ENCODE measurements at regions not wholly inside any gene's neighbourhood (a gene's known extent, or its start where the extent isn't known, plus 50 kb on each side); places are given as distances from the start of the nearest gene placed in this dataset.

DNA sequence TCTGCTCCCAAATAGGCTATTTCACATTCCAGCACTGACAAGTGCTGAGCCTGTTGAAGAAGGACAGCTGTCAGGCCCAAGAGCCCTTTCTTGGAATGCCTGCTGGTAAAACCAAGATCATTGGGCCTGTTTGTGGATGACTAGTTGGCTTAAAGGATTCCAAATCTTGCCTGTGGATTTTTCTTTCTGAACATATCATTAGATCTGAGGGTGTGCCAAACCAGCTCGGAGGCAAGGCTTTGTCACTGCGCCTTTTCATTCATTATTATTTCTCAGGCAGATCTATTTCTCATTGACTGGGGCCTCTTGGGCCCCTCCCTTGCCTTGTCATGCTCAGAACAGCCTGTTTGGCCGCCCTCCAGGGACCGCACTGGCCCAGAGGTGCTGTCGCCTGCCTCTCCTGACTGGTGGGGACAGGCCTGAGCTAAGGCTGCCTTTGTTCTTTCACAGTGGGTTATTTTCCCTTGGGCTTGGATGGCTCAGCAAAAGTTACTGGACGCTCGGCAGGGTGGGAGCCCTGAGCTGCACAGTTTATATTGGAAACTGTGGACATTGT, 222.7 kb upstream of the SESN3 start:
- no peak for TF ChIP-seq FOXP2 (optimal IDR thresholded peaks at IDR 0.05; ENCODE audit: borderline replicate concordance, extremely low read depth, extremely low read length, insufficient read depth)
- no peak for TF ChIP-seq TAF1 (IDR thresholded peaks at IDR 0.05; ENCODE audit: borderline replicate concordance, insufficient read depth, low read length)

DNA sequence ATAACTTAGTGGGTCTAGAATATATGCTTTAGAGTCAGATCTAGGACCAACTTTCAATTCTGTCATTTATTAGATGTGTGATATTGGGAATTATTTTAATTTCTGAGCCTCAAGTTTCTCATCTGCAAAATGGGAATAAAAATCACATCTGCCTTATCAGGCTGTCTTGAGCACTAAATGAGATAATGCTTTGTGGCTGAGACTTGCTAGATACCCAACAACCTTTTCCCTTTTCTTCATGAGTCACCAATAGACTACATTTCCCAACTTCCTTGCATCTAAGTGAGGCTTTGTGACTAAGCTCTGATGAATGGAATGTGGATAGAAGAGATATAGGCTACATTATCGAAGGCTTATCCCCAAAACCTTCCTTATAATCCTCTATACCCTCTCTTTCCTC, 220.7 kb upstream of the SESN3 start:
- TF ChIP-seq POLR2AphosphoS5 (IDR thresholded peaks at IDR 0.05; ENCODE audit: low read depth, low read length) (no peak), FOXP2 (optimal IDR thresholded peaks at IDR 0.05; ENCODE audit: borderline replicate concordance, extremely low read depth, extremely low read length, insufficient read depth) (no peak), TAF1 (IDR thresholded peaks at IDR 0.05; ENCODE audit: borderline replicate concordance, insufficient read depth, low read length) (no peak), SIN3A (IDR thresholded peaks at IDR 0.05; ENCODE audit: borderline replicate concordance, insufficient read depth, low read length) (no peak)
- TF ChIP-seq, protein P1, sequence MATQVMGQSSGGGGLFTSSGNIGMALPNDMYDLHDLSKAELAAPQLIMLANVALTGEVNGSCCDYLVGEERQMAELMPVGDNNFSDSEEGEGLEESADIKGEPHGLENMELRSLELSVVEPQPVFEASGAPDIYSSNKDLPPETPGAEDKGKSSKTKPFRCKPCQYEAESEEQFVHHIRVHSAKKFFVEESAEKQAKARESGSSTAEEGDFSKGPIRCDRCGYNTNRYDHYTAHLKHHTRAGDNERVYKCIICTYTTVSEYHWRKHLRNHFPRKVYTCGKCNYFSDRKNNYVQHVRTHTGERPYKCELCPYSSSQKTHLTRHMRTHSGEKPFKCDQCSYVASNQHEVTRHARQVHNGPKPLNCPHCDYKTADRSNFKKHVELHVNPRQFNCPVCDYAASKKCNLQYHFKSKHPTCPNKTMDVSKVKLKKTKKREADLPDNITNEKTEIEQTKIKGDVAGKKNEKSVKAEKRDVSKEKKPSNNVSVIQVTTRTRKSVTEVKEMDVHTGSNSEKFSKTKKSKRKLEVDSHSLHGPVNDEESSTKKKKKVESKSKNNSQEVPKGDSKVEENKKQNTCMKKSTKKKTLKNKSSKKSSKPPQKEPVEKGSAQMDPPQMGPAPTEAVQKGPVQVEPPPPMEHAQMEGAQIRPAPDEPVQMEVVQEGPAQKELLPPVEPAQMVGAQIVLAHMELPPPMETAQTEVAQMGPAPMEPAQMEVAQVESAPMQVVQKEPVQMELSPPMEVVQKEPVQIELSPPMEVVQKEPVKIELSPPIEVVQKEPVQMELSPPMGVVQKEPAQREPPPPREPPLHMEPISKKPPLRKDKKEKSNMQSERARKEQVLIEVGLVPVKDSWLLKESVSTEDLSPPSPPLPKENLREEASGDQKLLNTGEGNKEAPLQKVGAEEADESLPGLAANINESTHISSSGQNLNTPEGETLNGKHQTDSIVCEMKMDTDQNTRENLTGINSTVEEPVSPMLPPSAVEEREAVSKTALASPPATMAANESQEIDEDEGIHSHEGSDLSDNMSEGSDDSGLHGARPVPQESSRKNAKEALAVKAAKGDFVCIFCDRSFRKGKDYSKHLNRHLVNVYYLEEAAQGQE (IDR thresholded peaks at IDR 0.05; ENCODE audit: insufficient read depth in 1 of 2, low read depth in 2 of 2, low read length in 2 of 2): no peak

DNA sequence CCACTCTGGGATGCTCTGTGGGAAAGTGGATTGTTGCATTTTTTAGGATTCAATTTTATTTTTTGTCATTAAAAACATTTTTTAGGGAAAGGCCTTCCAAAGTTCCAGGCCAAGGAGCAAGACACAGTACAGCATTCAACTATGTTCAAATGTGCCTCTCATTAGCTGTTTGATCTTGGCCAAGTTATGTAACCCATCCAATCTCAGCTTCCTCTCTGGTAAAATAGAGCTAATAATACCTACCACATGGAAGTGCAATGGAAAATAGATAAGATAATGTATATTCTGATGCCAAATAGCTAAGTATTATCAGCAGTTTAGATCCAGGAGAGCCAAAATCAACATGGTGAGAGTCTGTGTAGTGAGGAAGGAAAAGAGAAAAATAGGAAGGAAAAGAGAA, 220.3 kb upstream of the SESN3 start:
- TF ChIP-seq, protein P1 (IDR thresholded peaks at IDR 0.05; ENCODE audit: insufficient read depth in 1 of 2, low read depth in 2 of 2, low read length in 2 of 2): no peak
- no peak for TF ChIP-seq POLR2AphosphoS5 (IDR thresholded peaks at IDR 0.05; ENCODE audit: low read depth, low read length)
- TF ChIP-seq FOXP2 (optimal IDR thresholded peaks at IDR 0.05; ENCODE audit: borderline replicate concordance, extremely low read depth, extremely low read length, insufficient read depth): no peak
- TF ChIP-seq TAF1 (IDR thresholded peaks at IDR 0.05; ENCODE audit: borderline replicate concordance, insufficient read depth, low read length): no peak
- no peak for TF ChIP-seq SIN3A (IDR thresholded peaks at IDR 0.05; ENCODE audit: borderline replicate concordance, insufficient read depth, low read length)

DNA sequence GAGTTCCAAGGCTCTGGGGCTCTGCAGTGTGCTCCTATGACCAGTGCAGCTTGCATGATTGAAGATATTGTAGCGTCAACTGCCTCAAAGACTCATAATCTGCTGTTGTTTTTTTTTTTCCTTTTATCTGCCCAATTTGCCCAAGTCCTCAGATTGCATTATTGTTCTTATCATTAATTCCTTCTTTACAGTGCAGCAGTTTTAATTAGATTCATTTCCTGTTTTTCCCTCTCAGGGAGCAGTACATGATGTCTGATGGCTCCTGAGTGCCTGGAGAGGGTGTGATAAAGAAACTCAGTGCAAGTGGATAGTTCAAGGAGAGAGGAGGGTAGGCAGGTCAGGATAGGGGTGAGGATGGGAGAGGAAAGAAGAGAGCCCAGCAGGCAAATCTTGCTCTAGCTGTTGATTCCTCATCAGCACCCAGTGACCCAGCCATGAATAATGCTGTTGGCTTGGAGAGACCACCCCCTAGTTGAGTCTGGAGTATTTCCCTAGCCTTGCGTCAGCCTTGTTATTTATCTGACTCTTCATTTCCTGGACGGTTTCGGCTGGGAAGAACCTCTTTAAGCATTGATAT, 219.6 kb upstream of the SESN3 start:
- TF ChIP-seq, protein P1 (IDR thresholded peaks at IDR 0.05; ENCODE audit: insufficient read depth in 1 of 2, low read depth in 2 of 2, low read length in 2 of 2): no peak
- TF ChIP-seq FOXP2 (optimal IDR thresholded peaks at IDR 0.05; ENCODE audit: borderline replicate concordance, extremely low read depth, extremely low read length, insufficient read depth) (no peak), TAF1 (IDR thresholded peaks at IDR 0.05; ENCODE audit: borderline replicate concordance, insufficient read depth, low read length) (no peak), POLR2AphosphoS5 (IDR thresholded peaks at IDR 0.05; ENCODE audit: low read depth, low read length) (no peak), SIN3A (IDR thresholded peaks at IDR 0.05; ENCODE audit: borderline replicate concordance, insufficient read depth, low read length) (no peak)

DNA sequence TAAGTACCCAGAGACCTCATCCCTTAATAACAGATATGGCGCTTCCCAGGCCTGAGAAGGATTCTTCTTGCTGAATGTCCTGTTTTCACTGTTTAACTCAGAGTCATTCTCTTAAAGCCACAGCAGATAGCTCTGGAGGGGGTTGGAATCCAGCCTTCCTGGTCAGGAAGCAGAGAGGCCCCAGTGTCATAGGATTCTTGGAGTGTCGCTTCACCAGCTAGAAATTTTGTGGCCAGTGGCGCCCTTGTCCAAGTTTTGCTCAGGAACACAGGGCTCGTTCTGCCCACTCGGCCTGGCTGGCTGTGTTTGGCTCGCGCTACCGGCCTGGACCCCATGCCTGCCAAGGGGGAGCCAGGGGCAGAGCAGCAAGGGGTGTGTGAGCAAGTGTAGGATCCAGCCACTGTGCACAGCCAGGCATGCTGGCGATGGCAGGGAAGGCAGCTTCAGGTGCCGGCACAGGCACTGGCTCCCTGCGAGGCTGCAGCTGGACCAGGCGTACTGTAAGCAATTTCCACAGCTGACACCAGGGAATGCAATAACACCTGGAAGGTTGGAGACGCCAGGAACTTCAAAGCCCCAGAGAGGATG, 214.8 kb upstream of the SESN3 start:
- no peak for TF ChIP-seq TAF1 (IDR thresholded peaks at IDR 0.05; ENCODE audit: borderline replicate concordance, insufficient read depth, low read length)
- no peak for TF ChIP-seq POLR2AphosphoS5 (IDR thresholded peaks at IDR 0.05; ENCODE audit: low read depth, low read length)
- TF ChIP-seq SIN3A (IDR thresholded peaks at IDR 0.05; ENCODE audit: borderline replicate concordance, insufficient read depth, low read length): no peak
- no peak for TF ChIP-seq FOXP2 (optimal IDR thresholded peaks at IDR 0.05; ENCODE audit: borderline replicate concordance, extremely low read depth, extremely low read length, insufficient read depth)
- TF ChIP-seq, protein P1 (IDR thresholded peaks at IDR 0.05; ENCODE audit: insufficient read depth in 1 of 2, low read depth in 2 of 2, low read length in 2 of 2): no peak
